ENCODE measurements at regions not wholly inside any gene's neighbourhood (a gene's known extent, or its start where the extent isn't known, plus 50 kb on each side); places are given as distances from the start of the nearest gene placed in this dataset.

GRCh38 chr2:220963930-220964329, 608.2 kb downstream of the EPHA4 start:
- no peaks in the 10 kb centered on the region for H3K9me3 ChIP-seq (ENCODE audit: low read depth)
- H3K4me3 ChIP-seq = no peak overlapping the region
- 0 out of 2 replicates have a peak, but pooled peaks cover 5% of the 10 kb centered on the region for H3K27me3 ChIP-seq (replicated peaks; ENCODE audit: insufficient read depth)
- no peak for TF ChIP-seq EZH2 (IDR thresholded peaks at IDR 0.05; ENCODE audit: insufficient read depth, poor library complexity, severe bottlenecking)
- no peak for TF ChIP-seq EZH2phosphoT487 (IDR thresholded peaks at IDR 0.05; ENCODE audit: insufficient read depth, low read depth)
- no peaks in the 10 kb centered on the region for H4K20me1 ChIP-seq (ENCODE audit: insufficient read depth)
- in situ Hi-C loops (cut with MboI) = no loop called here
- H3K9me2 ChIP-seq (ENCODE audit: insufficient read depth) = no peaks in the 10 kb centered on the region
- DNase-seq = no peak
- 85 to 91% methylated on average over 3 of the region's 3 CpGs for WGBS, 2 experiments (ENCODE audit: low coverage in 1 of 2, low lambda C conversion rate in 2 of 2, missing lambda C conversion rate in 2 of 2)
- no peak overlapping the region for H3K27ac ChIP-seq
- no peaks in the 10 kb centered on the region for H3K79me2 ChIP-seq (ENCODE audit: insufficient read depth)
- H3K4me2 ChIP-seq (ENCODE audit: unreplicated experiment) = no peak overlapping the region
- H3K9ac ChIP-seq = no peak overlapping the region
- peaks cover 9% of the 10 kb centered on the region for H3K4me1 ChIP-seq (ENCODE audit: insufficient read depth)
- H2AFZ ChIP-seq = no peak overlapping the region
- no peaks in the 10 kb centered on the region for H3F3A ChIP-seq (ENCODE audit: insufficient read depth)
- no peaks in the 10 kb centered on the region for H3K36me3 ChIP-seq (ENCODE audit: low read depth)

DNA sequence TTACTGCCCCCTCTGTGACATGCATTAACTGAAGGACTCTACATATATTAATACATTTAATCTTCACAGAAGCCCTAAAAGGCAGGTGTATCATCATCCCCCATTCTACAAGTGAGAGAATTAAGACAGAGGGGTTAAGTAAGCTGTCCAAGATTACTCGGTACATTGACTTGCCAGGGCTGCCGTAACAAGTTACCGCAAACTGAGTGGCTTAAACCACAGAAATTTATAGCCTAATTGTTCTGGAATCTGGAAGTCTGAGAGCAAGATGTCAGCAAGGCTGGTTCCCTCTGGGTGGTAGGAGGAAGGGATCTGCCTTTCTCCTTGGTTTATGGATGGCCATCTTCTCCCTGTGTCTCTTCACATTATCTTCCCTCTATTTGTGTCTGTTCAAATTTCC, 605.5 kb downstream of the EPHA4 start:
- Histone ChIP-seq H3F3A (ENCODE audit: insufficient read depth) (no peaks in the 10 kb centered on the region), H3K4me2 (ENCODE audit: unreplicated experiment) (peak overlapping the region; percentile 30), H3K9me3 (ENCODE audit: low read depth) (no peaks in the 10 kb centered on the region), H3K27me3 (replicated peaks; ENCODE audit: insufficient read depth) (0 out of 2 replicates have a peak, but pooled peaks cover 5% of the 10 kb centered on the region), H2AFZ (no peak overlapping the region), H3K9ac (no peak overlapping the region), H4K20me1 (ENCODE audit: insufficient read depth) (no peaks in the 10 kb centered on the region), H3K4me3 (no peak overlapping the region), H3K4me1 (ENCODE audit: insufficient read depth) (peaks cover 9% of the 10 kb centered on the region), H3K27ac (no peak overlapping the region), H3K9me2 (ENCODE audit: insufficient read depth) (no peaks in the 10 kb centered on the region), H3K79me2 (ENCODE audit: insufficient read depth) (no peaks in the 10 kb centered on the region), H3K36me3 (ENCODE audit: low read depth) (no peaks in the 10 kb centered on the region)
- in situ Hi-C loops (cut with MboI) = no loop called here
- WGBS, 2 experiments (ENCODE audit: low coverage in 1 of 2, low lambda C conversion rate in 2 of 2, missing lambda C conversion rate in 2 of 2) = 5 to 11% methylated on average over 3 of the region's 3 CpGs
- peak; percentile 81 for DNase-seq
- no peak for TF ChIP-seq EZH2 (IDR thresholded peaks at IDR 0.05; ENCODE audit: insufficient read depth, poor library complexity, severe bottlenecking)
- 0 out of 2 replicates have a peak, but pooled peaks have one; percentile 80 for TF ChIP-seq EZH2phosphoT487 (IDR thresholded peaks at IDR 0.05; ENCODE audit: insufficient read depth, low read depth)

DNA sequence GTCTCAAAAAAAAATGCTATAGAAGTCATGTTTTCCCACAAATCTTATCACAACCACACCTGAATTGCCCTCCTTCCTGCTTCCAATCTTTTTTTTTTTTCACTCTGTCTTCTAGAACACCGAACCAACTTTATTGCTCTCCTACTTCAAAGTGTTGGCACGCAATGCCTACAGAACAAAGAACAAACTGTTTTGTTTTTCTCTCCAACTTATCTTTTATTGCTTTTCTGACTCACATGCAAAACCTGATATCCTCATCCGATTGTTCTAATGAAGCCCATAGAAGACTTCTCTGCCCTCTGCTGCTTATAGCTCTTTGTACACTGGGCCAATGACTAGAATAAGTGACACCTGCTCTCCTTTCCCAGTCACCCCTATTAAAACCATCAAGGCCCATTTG, 602.8 kb downstream of the EPHA4 start:
- Histone ChIP-seq H3K9ac (no peak overlapping the region), H3F3A (ENCODE audit: insufficient read depth) (no peaks in the 10 kb centered on the region), H3K27ac (no peak overlapping the region), H3K79me2 (ENCODE audit: insufficient read depth) (no peaks in the 10 kb centered on the region), H3K4me2 (ENCODE audit: unreplicated experiment) (no peak overlapping the region), H2AFZ (no peak overlapping the region), H3K36me3 (ENCODE audit: low read depth) (no peaks in the 10 kb centered on the region), H3K9me2 (ENCODE audit: insufficient read depth) (no peaks in the 10 kb centered on the region), H3K9me3 (ENCODE audit: low read depth) (no peaks in the 10 kb centered on the region), H3K27me3 (replicated peaks; ENCODE audit: insufficient read depth) (peaks cover 11% of the 10 kb centered on the region; the same call in 1 of the 2 replicates), H4K20me1 (ENCODE audit: insufficient read depth) (no peaks in the 10 kb centered on the region), H3K4me3 (no peak overlapping the region), H3K4me1 (ENCODE audit: insufficient read depth) (peaks cover 9% of the 10 kb centered on the region)
- DNase-seq = no peak
- TF ChIP-seq EZH2phosphoT487 (IDR thresholded peaks at IDR 0.05; ENCODE audit: insufficient read depth, low read depth) (no peak), EZH2 (IDR thresholded peaks at IDR 0.05; ENCODE audit: insufficient read depth, poor library complexity, severe bottlenecking) (no peak)
- in situ Hi-C loops (cut with MboI) = no loop called here
- WGBS, 2 experiments (ENCODE audit: low coverage in 1 of 2, low lambda C conversion rate in 2 of 2, missing lambda C conversion rate in 2 of 2) = 53 to 55% methylated on average over 3 of the region's 3 CpGs

DNA sequence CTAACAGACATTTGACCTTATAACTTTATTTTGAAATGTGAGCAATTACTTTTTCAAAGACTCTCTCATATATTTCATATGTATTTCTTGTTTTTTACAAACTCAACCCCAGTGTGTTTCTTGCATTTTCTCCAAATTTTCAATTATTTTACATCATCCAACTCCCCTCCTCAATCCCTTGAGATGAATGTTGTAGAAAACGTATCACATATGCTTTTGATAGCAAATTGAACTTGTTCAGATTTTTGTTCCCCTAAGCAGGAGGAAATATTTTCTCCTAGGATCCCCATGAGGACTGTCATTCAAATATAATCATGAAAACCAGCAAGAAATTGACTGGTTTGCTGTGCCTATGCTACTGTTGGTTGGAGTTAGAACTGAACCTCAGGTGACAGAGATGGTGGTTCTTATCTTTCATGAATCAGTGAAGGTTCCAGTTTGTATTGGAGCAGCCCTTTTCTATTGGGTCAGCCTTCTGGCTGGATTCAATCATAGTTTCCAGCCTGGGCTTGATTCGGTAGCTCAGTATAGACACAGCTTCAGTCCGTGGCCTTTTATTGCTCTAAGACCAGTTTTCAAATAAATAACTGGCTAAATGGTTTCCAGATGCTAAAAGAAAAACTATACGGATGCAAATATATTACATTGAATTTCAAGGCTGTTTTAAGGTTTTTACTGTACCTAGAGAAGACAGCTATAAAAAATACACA, 591.0 kb downstream of the EPHA4 start:
- H3K27me3 ChIP-seq (replicated peaks; ENCODE audit: insufficient read depth) = peaks cover 37% of the 10 kb centered on the region
- no peaks in the 10 kb centered on the region for H3F3A ChIP-seq (ENCODE audit: insufficient read depth)
- no peak overlapping the region for H3K4me3 ChIP-seq
- no peak overlapping the region for H2AFZ ChIP-seq
- no peaks in the 10 kb centered on the region for H3K79me2 ChIP-seq (ENCODE audit: insufficient read depth)
- H3K9me3 ChIP-seq (ENCODE audit: low read depth) = no peaks in the 10 kb centered on the region
- no peak for DNase-seq
- TF ChIP-seq EZH2 (IDR thresholded peaks at IDR 0.05; ENCODE audit: insufficient read depth, poor library complexity, severe bottlenecking) (no peak), EZH2phosphoT487 (IDR thresholded peaks at IDR 0.05; ENCODE audit: insufficient read depth, low read depth) (no peak)
- no peak overlapping the region for H3K4me2 ChIP-seq (ENCODE audit: unreplicated experiment)
- H3K36me3 ChIP-seq (ENCODE audit: low read depth) = no peaks in the 10 kb centered on the region
- WGBS, 2 experiments (ENCODE audit: low coverage in 1 of 2, low lambda C conversion rate in 2 of 2, missing lambda C conversion rate in 2 of 2) = 19 to 27% methylated on average over 4 of the region's 4 CpGs
- H3K9me2 ChIP-seq (ENCODE audit: insufficient read depth) = no peaks in the 10 kb centered on the region
- H3K27ac ChIP-seq = no peak overlapping the region
- in situ Hi-C loops (cut with MboI) = no loop called here
- H4K20me1 ChIP-seq (ENCODE audit: insufficient read depth) = no peaks in the 10 kb centered on the region
- H3K9ac ChIP-seq = no peak overlapping the region
- no peaks in the 10 kb centered on the region for H3K4me1 ChIP-seq (ENCODE audit: insufficient read depth)
